Iris pigment epithelial cell (primary cell): ENCODE measurements at regions not wholly inside any gene's neighbourhood (a gene's known extent, or its start where the extent isn't known, plus 50 kb on each side); places are given as distances from the start of the nearest gene placed in this dataset.
"Not testable (repeated sequence)": the region's sequence is repeated elsewhere in the genome, so short reads cannot be mapped to it uniquely, and the experiment has no call there.

ENCODE experiments used
- DNase-seq: peaks from one replicate; pipeline ENCODE4 v3.0.0-alpha.2; 2011; ENCODE audit warnings: low read depth

GRCh38 chr22:19641254-19641982, 72.9 kb upstream of the SEPTIN5 start:
- peak; percentile 12 for DNase-seq

GRCh38 chr22:19641983-19642451, 72.3 kb upstream of the SEPTIN5 start:
- DNase-seq = no peak

- DNase-seq = no peak
These were observed 70.6 kb upstream of the SEPTIN5 start for GRCh38 chr22:19643448-19644313.

- DNase-seq = no peak
These were observed 69.7 kb upstream of the SEPTIN5 start for GRCh38 chr22:19644314-19645223.

GRCh38 chr22:19645391-19645790, 68.9 kb upstream of the SEPTIN5 start:
- DNase-seq = no peak

- DNase-seq = no peak
These were observed 68.4 kb upstream of the SEPTIN5 start for GRCh38 chr22:19645905-19646304.

GRCh38 chr22:19646383-19646782, 67.9 kb upstream of the SEPTIN5 start:
- DNase-seq = no peak

- no peak for DNase-seq
These were observed 65.8 kb upstream of the SEPTIN5 start for GRCh38 chr22:19648419-19648929.

- DNase-seq = no peak
These were observed 62.0 kb upstream of the SEPTIN5 start for GRCh38 chr22:19652316-19652715.

- DNase-seq = no peak
These were observed 59.8 kb upstream of the SEPTIN5 start for GRCh38 chr22:19654338-19654987.

- DNase-seq = no peak
These were observed 58.9 kb upstream of the SEPTIN5 start for GRCh38 chr22:19655399-19655798.

- no peak for DNase-seq
These were observed 57.6 kb upstream of the SEPTIN5 start for GRCh38 chr22:19656541-19657251.

- DNase-seq = no peak
These were observed 56.8 kb upstream of the SEPTIN5 start for GRCh38 chr22:19657252-19658056.

GRCh38 chr22:19658057-19658966, 56.0 kb upstream of the SEPTIN5 start:
- DNase-seq = no peak

- no peak for DNase-seq
These were observed 55.1 kb upstream of the SEPTIN5 start for GRCh38 chr22:19658967-19659804.

- DNase-seq = no peak
These were observed 54.4 kb upstream of the SEPTIN5 start for GRCh38 chr22:19659805-19660345.

- not testable (repeated sequence) for DNase-seq
These were observed 53.7 kb upstream of the SEPTIN5 start for GRCh38 chr22:19660583-19660982.

- no peak for DNase-seq
These were observed 53.1 kb upstream of the SEPTIN5 start for GRCh38 chr22:19661156-19661555.
